Body of pancreas (tissue), 4 donors: ENCODE measurements at regions not wholly inside any gene's neighbourhood (a gene's known extent, or its start where the extent isn't known, plus 50 kb on each side); places are given as distances from the start of the nearest gene placed in this dataset.

Experiments used
- CTCF ChIP-seq, 7 experiments: fragments of 450-650 bp in 4 of 7; fragments of 200-600 bp in 3 of 7; sonication (generic) in 3 of 7; IDR thresholded peaks; one replicate each; pipeline ENCODE4 v1.5.1; 2016 to 2019; ENCODE audit warnings: antibody characterized with exemption in 7 of 7
- POLR2A ChIP-seq, 3 donors: fragments of 450-650 bp; IDR thresholded peaks; one replicate each; pipeline ENCODE4 v1.6.1; 2016; ENCODE audit warnings: antibody characterized with exemption in 3 of 3, mild to moderate bottlenecking in 2 of 3

DNA sequence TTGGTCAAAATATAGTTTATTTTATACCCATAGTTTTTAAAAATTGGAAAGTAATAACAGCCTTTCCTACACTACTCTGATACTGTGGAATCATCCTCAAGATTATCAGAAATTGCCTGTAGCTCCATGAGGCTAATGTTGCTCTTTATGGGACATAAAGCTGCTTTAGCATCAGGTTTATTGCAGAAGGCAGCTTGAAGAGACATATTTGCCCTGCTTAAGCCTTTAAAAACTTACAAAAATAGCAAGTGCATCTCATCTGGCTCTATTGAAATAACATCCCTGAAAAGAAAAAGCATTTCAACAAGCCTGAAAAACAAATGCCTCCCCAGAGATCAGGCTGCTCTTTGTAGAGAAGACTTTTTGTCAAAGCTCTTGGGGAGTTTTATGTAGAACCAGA lies 142.9 kb upstream of the MON1B start:
- TF ChIP-seq POLR2A (IDR thresholded peaks at IDR 0.05) (no peak), CTCF (IDR thresholded peaks at IDR 0.05) (no peak)
